ENCODE measurements at regions not wholly inside any gene's neighbourhood (a gene's known extent, or its start where the extent isn't known, plus 50 kb on each side); places are given as distances from the start of the nearest gene placed in this dataset.

GRCh38 chr10:29809383-29809782, 174.6 kb upstream of the SVIL start:
- TF ChIP-seq EP300 (IDR thresholded peaks at IDR 0.05) (no peak), POLR2AphosphoS5 (IDR thresholded peaks at IDR 0.05) (no peak)
- TF ChIP-seq, protein P1, sequence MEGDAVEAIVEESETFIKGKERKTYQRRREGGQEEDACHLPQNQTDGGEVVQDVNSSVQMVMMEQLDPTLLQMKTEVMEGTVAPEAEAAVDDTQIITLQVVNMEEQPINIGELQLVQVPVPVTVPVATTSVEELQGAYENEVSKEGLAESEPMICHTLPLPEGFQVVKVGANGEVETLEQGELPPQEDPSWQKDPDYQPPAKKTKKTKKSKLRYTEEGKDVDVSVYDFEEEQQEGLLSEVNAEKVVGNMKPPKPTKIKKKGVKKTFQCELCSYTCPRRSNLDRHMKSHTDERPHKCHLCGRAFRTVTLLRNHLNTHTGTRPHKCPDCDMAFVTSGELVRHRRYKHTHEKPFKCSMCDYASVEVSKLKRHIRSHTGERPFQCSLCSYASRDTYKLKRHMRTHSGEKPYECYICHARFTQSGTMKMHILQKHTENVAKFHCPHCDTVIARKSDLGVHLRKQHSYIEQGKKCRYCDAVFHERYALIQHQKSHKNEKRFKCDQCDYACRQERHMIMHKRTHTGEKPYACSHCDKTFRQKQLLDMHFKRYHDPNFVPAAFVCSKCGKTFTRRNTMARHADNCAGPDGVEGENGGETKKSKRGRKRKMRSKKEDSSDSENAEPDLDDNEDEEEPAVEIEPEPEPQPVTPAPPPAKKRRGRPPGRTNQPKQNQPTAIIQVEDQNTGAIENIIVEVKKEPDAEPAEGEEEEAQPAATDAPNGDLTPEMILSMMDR (IDR thresholded peaks at IDR 0.05), result no peak
